ENCODE measurements at regions not wholly inside any gene's neighbourhood (a gene's known extent, or its start where the extent isn't known, plus 50 kb on each side); places are given as distances from the start of the nearest gene placed in this dataset.

- Histone ChIP-seq H3K9me3 (ENCODE audit: control insufficient read depth, low read length) (no peaks in the 10 kb centered on the region), H3K4me1 (ENCODE audit: control insufficient read depth in 1 of 2, insufficient read depth in 2 of 2, low read length in 2 of 2) (no peaks in the 10 kb centered on the region), H3K27me3 (ENCODE audit: control insufficient read depth in 1 of 2, insufficient read depth in 2 of 2, low read length in 1 of 2) (no peaks in the 10 kb centered on the region), H3K4me3 (ENCODE audit: low read length in 2 of 2) (no peak overlapping the region), H3K27ac (ENCODE audit: low read depth in 1 of 2, low read length in 2 of 2) (no peak overlapping the region), H3K36me3 (ENCODE audit: control insufficient read depth in 1 of 2, insufficient read depth in 2 of 2, low read length in 1 of 2) (no peaks in the 10 kb centered on the region)
- intact Hi-C loops (cut with DNase I) = no loop called here
- ATAC-seq (ENCODE audit: low FRiP score) (no peak), DNase-seq (no peak)
Observed at GRCh38 chr4:111174331-111174730, 551.5 kb upstream of the PITX2 start.

DNA sequence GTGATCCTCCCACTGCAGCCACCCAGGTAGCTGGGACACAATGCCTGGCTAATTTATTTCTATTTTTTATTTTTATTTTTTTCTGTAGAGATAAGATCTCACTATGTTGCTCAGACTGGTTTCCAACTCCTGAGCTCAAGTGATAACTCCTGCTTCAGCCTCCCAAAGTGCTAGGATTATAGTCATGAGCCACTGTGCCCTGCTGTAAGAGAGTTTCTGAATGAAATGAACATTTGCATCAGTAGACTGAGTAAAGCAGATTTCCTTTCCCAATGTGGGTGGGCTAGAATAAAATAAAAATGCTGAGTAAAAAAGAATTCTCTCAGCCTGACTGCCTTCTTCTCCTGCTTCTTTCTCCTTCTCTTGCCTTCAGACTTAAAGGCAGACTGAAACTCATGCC, 555.4 kb upstream of the PITX2 start:
- H3K4me1 ChIP-seq (ENCODE audit: control insufficient read depth in 1 of 2, insufficient read depth in 2 of 2, low read length in 2 of 2) = no peaks in the 10 kb centered on the region
- no peaks in the 10 kb centered on the region for H3K27me3 ChIP-seq (ENCODE audit: control insufficient read depth in 1 of 2, insufficient read depth in 2 of 2, low read length in 1 of 2)
- H3K27ac ChIP-seq (ENCODE audit: low read depth in 1 of 2, low read length in 2 of 2) = no peak overlapping the region
- H3K4me3 ChIP-seq (ENCODE audit: low read length in 2 of 2) = no peak overlapping the region
- H3K9me3 ChIP-seq (ENCODE audit: control insufficient read depth, low read length) = peaks cover 2% of the 10 kb centered on the region
- DNase-seq (no peak), ATAC-seq (ENCODE audit: low FRiP score) (no peak)
- H3K36me3 ChIP-seq (ENCODE audit: control insufficient read depth in 1 of 2, insufficient read depth in 2 of 2, low read length in 1 of 2) = no peaks in the 10 kb centered on the region
- intact Hi-C loops (cut with DNase I) = no loop called here

- H3K36me3 ChIP-seq (ENCODE audit: control insufficient read depth in 1 of 2, insufficient read depth in 2 of 2, low read length in 1 of 2) = no peaks in the 10 kb centered on the region
- 95 to 100% methylated on average over 2 of the region's 2 CpGs for WGBS, 2 donors
- H3K9me3 ChIP-seq (ENCODE audit: control insufficient read depth, low read length) = peaks cover 2% of the 10 kb centered on the region
- intact Hi-C loops (cut with DNase I) = no loop called here
- H3K4me1 ChIP-seq (ENCODE audit: control insufficient read depth in 1 of 2, insufficient read depth in 2 of 2, low read length in 2 of 2) = no peaks in the 10 kb centered on the region
- ATAC-seq (ENCODE audit: low FRiP score) (no peak), DNase-seq (no peak)
- no peak overlapping the region for H3K27ac ChIP-seq (ENCODE audit: low read depth in 1 of 2, low read length in 2 of 2)
- no peaks in the 10 kb centered on the region for H3K27me3 ChIP-seq (ENCODE audit: control insufficient read depth in 1 of 2, insufficient read depth in 2 of 2, low read length in 1 of 2)
- no peak overlapping the region for H3K4me3 ChIP-seq (ENCODE audit: low read length in 2 of 2)
Observed at GRCh38 chr4:111187108-111187507, 564.2 kb upstream of the PITX2 start.

GRCh38 chr4:111198446-111198845, 575.6 kb upstream of the PITX2 start:
- H3K27ac ChIP-seq (ENCODE audit: low read depth in 1 of 2, low read length in 2 of 2) = no peak overlapping the region
- H3K4me1 ChIP-seq (ENCODE audit: control insufficient read depth in 1 of 2, insufficient read depth in 2 of 2, low read length in 2 of 2) = no peaks in the 10 kb centered on the region
- no peaks in the 10 kb centered on the region for H3K9me3 ChIP-seq (ENCODE audit: control insufficient read depth, low read length)
- no peaks in the 10 kb centered on the region for H3K27me3 ChIP-seq (ENCODE audit: control insufficient read depth in 1 of 2, insufficient read depth in 2 of 2, low read length in 1 of 2)
- DNase-seq (no peak), ATAC-seq (ENCODE audit: low FRiP score) (no peak)
- H3K4me3 ChIP-seq (ENCODE audit: low read length in 2 of 2) = no peak overlapping the region
- no peaks in the 10 kb centered on the region for H3K36me3 ChIP-seq (ENCODE audit: control insufficient read depth in 1 of 2, insufficient read depth in 2 of 2, low read length in 1 of 2)
- intact Hi-C loops (cut with DNase I) = no loop called here
- 63 to 66% methylated on average over 1 of the region's 1 CpG for WGBS, 2 donors

- Histone ChIP-seq H3K9me3 (ENCODE audit: control insufficient read depth, low read length) (no peaks in the 10 kb centered on the region), H3K27ac (ENCODE audit: low read depth in 1 of 2, low read length in 2 of 2) (no peak overlapping the region), H3K27me3 (ENCODE audit: control insufficient read depth in 1 of 2, insufficient read depth in 2 of 2, low read length in 1 of 2) (no peaks in the 10 kb centered on the region), H3K4me1 (ENCODE audit: control insufficient read depth in 1 of 2, insufficient read depth in 2 of 2, low read length in 2 of 2) (no peaks in the 10 kb centered on the region), H3K4me3 (ENCODE audit: low read length in 2 of 2) (no peak overlapping the region), H3K36me3 (ENCODE audit: control insufficient read depth in 1 of 2, insufficient read depth in 2 of 2, low read length in 1 of 2) (no peaks in the 10 kb centered on the region)
- intact Hi-C loops (cut with DNase I) = no loop called here
- 71 to 75% methylated on average over 4 of the region's 4 CpGs for WGBS, 2 donors
- ATAC-seq (ENCODE audit: low FRiP score) (no peak), DNase-seq (no peak)
Observed at GRCh38 chr4:111204797-111205196, 581.9 kb upstream of the PITX2 start.

DNA sequence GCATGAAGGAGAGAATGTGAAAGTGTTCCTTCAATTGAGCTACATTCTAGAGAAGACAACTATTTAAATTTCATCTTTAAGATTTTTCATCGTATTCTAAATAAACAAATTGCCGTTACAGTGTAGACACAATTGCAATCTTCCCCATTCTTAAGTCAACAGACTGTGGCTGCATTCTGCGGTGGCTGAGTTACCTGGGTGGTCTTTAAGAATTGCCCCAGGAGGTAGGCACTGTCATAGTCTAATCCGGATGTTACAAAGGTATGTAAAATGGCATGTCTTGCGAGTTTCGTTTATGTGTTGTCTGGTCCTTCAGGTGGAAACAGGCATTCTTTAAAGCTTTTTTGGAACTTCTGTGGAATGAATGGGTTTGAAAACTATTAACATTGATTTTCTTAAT, 586.1 kb upstream of the PITX2 start:
- Histone ChIP-seq H3K27me3 (ENCODE audit: control insufficient read depth in 1 of 2, insufficient read depth in 2 of 2, low read length in 1 of 2) (no peaks in the 10 kb centered on the region), H3K27ac (ENCODE audit: low read depth in 1 of 2, low read length in 2 of 2) (no peak overlapping the region), H3K4me1 (ENCODE audit: control insufficient read depth in 1 of 2, insufficient read depth in 2 of 2, low read length in 2 of 2) (no peaks in the 10 kb centered on the region), H3K9me3 (ENCODE audit: control insufficient read depth, low read length) (no peaks in the 10 kb centered on the region), H3K4me3 (ENCODE audit: low read length in 2 of 2) (no peak overlapping the region), H3K36me3 (ENCODE audit: control insufficient read depth in 1 of 2, insufficient read depth in 2 of 2, low read length in 1 of 2) (no peaks in the 10 kb centered on the region)
- ATAC-seq (ENCODE audit: low FRiP score) (no peak), DNase-seq (no peak)
- WGBS, 2 donors = 84 to 91% methylated on average over 6 of the region's 6 CpGs
- intact Hi-C loops (cut with DNase I) = no loop called here

DNA sequence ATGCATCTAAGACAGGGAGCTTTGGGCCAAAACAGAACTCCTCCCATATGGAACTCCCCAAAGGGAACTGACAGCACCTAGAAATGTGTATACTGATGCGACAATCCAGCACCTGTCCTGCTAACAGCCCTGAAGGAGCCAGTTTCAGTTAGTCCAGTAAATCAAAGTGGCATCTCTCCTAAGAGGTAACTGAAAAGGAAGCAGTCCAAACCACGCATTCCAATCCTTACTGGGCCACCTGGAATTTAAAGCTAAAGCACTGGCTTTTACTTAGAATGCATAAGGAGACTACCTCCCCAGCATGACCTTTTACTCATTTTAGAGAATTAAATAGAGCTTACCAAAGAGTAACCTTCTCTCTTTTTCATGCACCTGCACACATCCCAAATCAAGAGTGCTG, 586.8 kb upstream of the PITX2 start:
- 92 to 95% methylated on average over 2 of the region's 2 CpGs for WGBS, 2 donors
- intact Hi-C loops (cut with DNase I) = loop anchor here in 1 of 2 donors (10.0 kb wide), 1 partner anchor 55 kb away; no protein-coding TSS in a partner anchor

DNA sequence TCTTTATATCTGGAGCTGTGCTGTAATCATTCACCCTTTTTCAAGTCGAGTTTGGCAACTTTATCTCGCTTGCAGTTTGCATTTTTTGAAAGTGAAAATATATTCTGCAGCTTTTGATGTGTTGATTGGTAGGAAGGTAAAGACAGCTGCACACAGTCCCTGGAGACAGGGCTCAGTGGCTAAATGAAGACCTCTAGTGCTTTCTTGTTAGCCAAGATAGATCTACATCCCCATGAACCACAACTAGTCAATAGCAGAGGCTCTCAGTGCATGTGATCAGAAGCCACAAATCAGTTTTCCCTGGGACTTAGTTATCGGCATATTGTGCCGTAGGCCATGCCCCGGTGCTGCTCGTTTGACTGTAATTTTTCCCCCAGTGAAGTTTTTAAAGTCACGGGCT, 587.7 kb upstream of the PITX2 start:
- ATAC-seq (ENCODE audit: low FRiP score) = no peak
- Histone ChIP-seq H3K27ac (ENCODE audit: low read depth in 1 of 2, low read length in 2 of 2) (no peak overlapping the region), H3K27me3 (ENCODE audit: control insufficient read depth in 1 of 2, insufficient read depth in 2 of 2, low read length in 1 of 2) (no peaks in the 10 kb centered on the region), H3K4me1 (ENCODE audit: control insufficient read depth in 1 of 2, insufficient read depth in 2 of 2, low read length in 2 of 2) (peaks cover 0 to 2% of the 10 kb centered on the region in 2 donors), H3K4me3 (ENCODE audit: low read length in 2 of 2) (no peak overlapping the region), H3K36me3 (ENCODE audit: control insufficient read depth in 1 of 2, insufficient read depth in 2 of 2, low read length in 1 of 2) (no peaks in the 10 kb centered on the region), H3K9me3 (ENCODE audit: control insufficient read depth, low read length) (no peaks in the 10 kb centered on the region)
- no peak for DNase-seq
- 26 to 28% methylated on average over 7 of the region's 7 CpGs for WGBS, 2 donors
- intact Hi-C loops (cut with DNase I) = loop anchor here in 1 of 2 donors (10.0 kb wide), 1 partner anchor 54 kb away; no protein-coding TSS in a partner anchor

More for the DNA sequence above, 586.8 kb upstream of the PITX2 start:
- Histone ChIP-seq H3K4me3 (ENCODE audit: low read length in 2 of 2) (no peak overlapping the region), H3K4me1 (ENCODE audit: control insufficient read depth in 1 of 2, insufficient read depth in 2 of 2, low read length in 2 of 2) (peaks cover 0 to 2% of the 10 kb centered on the region in 2 donors), H3K27ac (ENCODE audit: low read depth in 1 of 2, low read length in 2 of 2) (no peak overlapping the region), H3K27me3 (ENCODE audit: control insufficient read depth in 1 of 2, insufficient read depth in 2 of 2, low read length in 1 of 2) (no peaks in the 10 kb centered on the region), H3K36me3 (ENCODE audit: control insufficient read depth in 1 of 2, insufficient read depth in 2 of 2, low read length in 1 of 2) (no peaks in the 10 kb centered on the region), H3K9me3 (ENCODE audit: control insufficient read depth, low read length) (no peaks in the 10 kb centered on the region)
- no peak for DNase-seq
- no peak for ATAC-seq (ENCODE audit: low FRiP score)

DNA sequence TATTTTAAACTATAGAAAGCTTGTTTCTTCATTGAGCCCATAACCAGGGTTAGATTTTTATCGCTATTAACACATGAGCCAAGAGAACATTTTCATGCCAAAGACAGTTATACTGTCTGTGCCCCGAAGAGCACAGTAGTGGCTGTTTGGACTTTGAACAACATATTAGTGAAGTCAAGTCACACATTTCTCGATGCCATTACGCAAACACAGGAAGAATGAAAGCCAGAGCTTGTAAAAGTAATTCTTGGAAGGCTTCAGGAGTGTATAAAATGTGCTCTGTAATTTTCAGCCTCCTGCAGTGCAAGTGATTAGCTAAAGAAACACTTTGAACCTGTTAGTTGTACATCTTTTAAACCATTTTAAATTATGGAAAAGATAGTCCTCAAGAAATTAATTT, 590.7 kb upstream of the PITX2 start:
- ATAC-seq (ENCODE audit: low FRiP score) (no peak), DNase-seq (no peak)
- H3K36me3 ChIP-seq (ENCODE audit: control insufficient read depth in 1 of 2, insufficient read depth in 2 of 2, low read length in 1 of 2) = no peaks in the 10 kb centered on the region
- peaks cover 0 to 2% of the 10 kb centered on the region in 2 donors for H3K4me1 ChIP-seq (ENCODE audit: control insufficient read depth in 1 of 2, insufficient read depth in 2 of 2, low read length in 2 of 2)
- H3K4me3 ChIP-seq (ENCODE audit: low read length in 2 of 2) = no peak overlapping the region
- no peak overlapping the region for H3K27ac ChIP-seq (ENCODE audit: low read depth in 1 of 2, low read length in 2 of 2)
- H3K9me3 ChIP-seq (ENCODE audit: control insufficient read depth, low read length) = no peaks in the 10 kb centered on the region
- WGBS, 2 donors = 17 to 18% methylated on average over 4 of the region's 4 CpGs
- no peaks in the 10 kb centered on the region for H3K27me3 ChIP-seq (ENCODE audit: control insufficient read depth in 1 of 2, insufficient read depth in 2 of 2, low read length in 1 of 2)
- intact Hi-C loops (cut with DNase I) = loop anchor here in 1 of 2 donors (10.0 kb wide), 1 partner anchor 51 kb away; no protein-coding TSS in a partner anchor

Measured in aorta (tissue), 5 donors.